Ishikawa (cell line): ENCODE measurements at regions not wholly inside any gene's neighbourhood (a gene's known extent, or its start where the extent isn't known, plus 50 kb on each side); places are given as distances from the start of the nearest gene placed in this dataset.

ENCODE experiments used
- CEBPB ChIP-seq: IDR thresholded peaks from 2 replicates; pipeline ENCODE4 v1.6.1; 2012
- CREB1 ChIP-seq: IDR thresholded peaks from 2 replicates; pipeline ENCODE4 v1.6.1; 2012; ENCODE audit warnings: low read depth
- EGR1 ChIP-seq: IDR thresholded peaks from 2 replicates; pipeline ENCODE4 v1.6.1; 2012
- EP300 ChIP-seq: IDR thresholded peaks from 2 replicates; pipeline ENCODE4 v1.6.1; 2012; ENCODE audit warnings: borderline replicate concordance
- FOXM1 ChIP-seq: IDR thresholded peaks from 2 replicates; pipeline ENCODE4 v1.6.1; 2012; ENCODE audit warnings: low read depth, borderline replicate concordance
- NFIC ChIP-seq: IDR thresholded peaks from 2 replicates; pipeline ENCODE4 v1.6.1; 2012
- RAD21 ChIP-seq: IDR thresholded peaks from 2 replicates; pipeline ENCODE4 v1.6.1; 2012; ENCODE audit warnings: low read depth
- TAF1 ChIP-seq: IDR thresholded peaks from 2 replicates; pipeline ENCODE4 v1.6.1; 2012; ENCODE audit warnings: low read depth, mild to moderate bottlenecking
- TCF12 ChIP-seq: IDR thresholded peaks from 2 replicates; pipeline ENCODE4 v1.6.1; 2012; ENCODE audit warnings: low read depth
- TEAD4 ChIP-seq: IDR thresholded peaks from 2 replicates; pipeline ENCODE4 v1.6.1; 2012
- USF1 ChIP-seq: IDR thresholded peaks from 2 replicates; pipeline ENCODE4 v1.6.1; 2012
- YY1 ChIP-seq: IDR thresholded peaks from 2 replicates; pipeline ENCODE4 v1.6.1; 2012; ENCODE audit warnings: low read depth
- ZBTB7A ChIP-seq: IDR thresholded peaks from 2 replicates; pipeline ENCODE4 v1.6.1; 2012; ENCODE audit warnings: low read depth
- TF ChIP-seq, protein P1 (sequence below): IDR thresholded peaks from 2 replicates; pipeline ENCODE4 v1.6.1; 2012; ENCODE audit warnings: low read depth, mild to moderate bottlenecking
- TF ChIP-seq, protein P2 (sequence below): IDR thresholded peaks from 2 replicates; pipeline ENCODE4 v1.6.1; 2012

DNA sequence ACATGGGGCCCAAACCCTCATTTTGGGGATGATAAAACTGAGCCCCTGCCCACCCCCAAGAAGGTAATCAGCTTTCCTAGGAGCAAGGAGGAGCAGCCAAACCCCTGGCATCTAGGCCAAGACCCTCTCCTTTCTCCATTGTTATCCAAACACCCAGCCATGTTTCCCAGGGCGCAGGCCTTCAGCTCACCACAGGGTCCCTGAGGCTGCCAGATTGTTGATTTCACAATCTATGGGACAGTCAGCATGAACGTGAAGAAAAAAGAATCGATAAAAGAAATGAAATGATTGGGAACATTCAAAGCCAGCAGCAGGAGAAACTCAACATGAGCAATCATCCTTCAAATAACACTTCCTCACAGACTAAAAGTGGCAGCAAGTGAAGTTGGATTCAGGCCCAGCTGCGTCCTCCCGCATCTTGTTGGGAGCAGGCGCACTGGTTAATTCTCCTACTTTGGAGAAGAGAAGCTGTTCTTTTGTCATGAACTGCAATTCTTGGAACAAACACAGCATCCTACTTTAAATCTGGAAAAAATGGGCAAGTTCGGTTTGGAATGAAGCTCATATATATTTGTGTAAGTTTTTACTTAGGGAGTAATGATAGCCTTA, 241.8 kb upstream of the PRDM1 start:
- TF ChIP-seq CREB1 = no peak
- TF ChIP-seq USF1 = no peak
- TF ChIP-seq TCF12 = no peak
- TF ChIP-seq EGR1 = no peak
- no peak for TF ChIP-seq FOXM1
- TF ChIP-seq, protein P1, sequence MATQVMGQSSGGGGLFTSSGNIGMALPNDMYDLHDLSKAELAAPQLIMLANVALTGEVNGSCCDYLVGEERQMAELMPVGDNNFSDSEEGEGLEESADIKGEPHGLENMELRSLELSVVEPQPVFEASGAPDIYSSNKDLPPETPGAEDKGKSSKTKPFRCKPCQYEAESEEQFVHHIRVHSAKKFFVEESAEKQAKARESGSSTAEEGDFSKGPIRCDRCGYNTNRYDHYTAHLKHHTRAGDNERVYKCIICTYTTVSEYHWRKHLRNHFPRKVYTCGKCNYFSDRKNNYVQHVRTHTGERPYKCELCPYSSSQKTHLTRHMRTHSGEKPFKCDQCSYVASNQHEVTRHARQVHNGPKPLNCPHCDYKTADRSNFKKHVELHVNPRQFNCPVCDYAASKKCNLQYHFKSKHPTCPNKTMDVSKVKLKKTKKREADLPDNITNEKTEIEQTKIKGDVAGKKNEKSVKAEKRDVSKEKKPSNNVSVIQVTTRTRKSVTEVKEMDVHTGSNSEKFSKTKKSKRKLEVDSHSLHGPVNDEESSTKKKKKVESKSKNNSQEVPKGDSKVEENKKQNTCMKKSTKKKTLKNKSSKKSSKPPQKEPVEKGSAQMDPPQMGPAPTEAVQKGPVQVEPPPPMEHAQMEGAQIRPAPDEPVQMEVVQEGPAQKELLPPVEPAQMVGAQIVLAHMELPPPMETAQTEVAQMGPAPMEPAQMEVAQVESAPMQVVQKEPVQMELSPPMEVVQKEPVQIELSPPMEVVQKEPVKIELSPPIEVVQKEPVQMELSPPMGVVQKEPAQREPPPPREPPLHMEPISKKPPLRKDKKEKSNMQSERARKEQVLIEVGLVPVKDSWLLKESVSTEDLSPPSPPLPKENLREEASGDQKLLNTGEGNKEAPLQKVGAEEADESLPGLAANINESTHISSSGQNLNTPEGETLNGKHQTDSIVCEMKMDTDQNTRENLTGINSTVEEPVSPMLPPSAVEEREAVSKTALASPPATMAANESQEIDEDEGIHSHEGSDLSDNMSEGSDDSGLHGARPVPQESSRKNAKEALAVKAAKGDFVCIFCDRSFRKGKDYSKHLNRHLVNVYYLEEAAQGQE = no peak
- no peak for TF ChIP-seq YY1
- no peak for TF ChIP-seq TEAD4
- TF ChIP-seq, protein P2, sequence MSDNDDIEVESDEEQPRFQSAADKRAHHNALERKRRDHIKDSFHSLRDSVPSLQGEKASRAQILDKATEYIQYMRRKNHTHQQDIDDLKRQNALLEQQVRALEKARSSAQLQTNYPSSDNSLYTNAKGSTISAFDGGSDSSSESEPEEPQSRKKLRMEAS = no peak
- no peak for TF ChIP-seq RAD21
- TF ChIP-seq EP300 = no peak
- no peak for TF ChIP-seq TAF1
- no peak for TF ChIP-seq NFIC

DNA sequence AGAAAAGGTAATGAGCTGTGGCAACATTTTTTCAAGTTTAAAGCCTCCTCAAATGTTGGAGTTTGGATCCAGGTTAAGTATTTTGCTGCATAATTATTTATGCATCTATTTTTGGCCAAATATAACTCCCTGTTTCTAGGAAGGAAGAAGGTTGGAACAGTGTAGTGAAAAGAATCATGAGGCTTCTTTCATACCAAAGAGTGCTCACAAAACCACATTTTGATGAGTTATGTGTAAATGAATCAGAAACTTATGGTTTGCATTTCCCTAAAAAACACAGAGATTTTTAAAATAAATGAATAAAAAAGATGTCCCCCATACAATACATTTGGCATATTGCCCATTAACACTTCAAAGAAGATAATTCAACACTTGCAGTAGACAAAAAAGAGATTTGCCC, 246.9 kb upstream of the PRDM1 start:
- TF ChIP-seq CREB1 (no peak), FOXM1 (no peak), EP300 (no peak), USF1 (no peak), RAD21 (no peak)

GRCh38 chr6:105838171-105838570, 248.0 kb upstream of the PRDM1 start:
- TF ChIP-seq CEBPB (no peak), YY1 (no peak), ZBTB7A (no peak), EP300 (no peak)
- TF ChIP-seq, protein P2 = no peak

DNA sequence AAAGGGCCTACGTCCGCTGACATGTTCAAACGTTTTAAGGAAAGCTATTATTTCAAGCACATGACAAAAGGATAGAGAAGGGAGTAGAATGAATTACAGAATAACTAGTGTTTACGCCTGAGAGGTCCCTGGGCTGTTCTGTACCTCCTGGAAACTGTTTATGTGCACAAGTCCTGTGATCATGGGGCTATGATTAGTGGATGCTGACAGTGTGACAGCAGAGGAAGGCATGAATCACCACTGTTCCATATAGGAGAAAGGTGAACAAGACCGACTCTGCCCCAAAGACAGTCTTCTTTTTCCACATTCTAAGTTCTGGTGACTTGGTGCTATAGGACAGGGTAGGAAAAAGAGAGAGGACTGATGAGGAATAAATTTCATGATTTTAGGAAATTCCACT, 249.2 kb upstream of the PRDM1 start:
- no peak for TF ChIP-seq NFIC
- TF ChIP-seq, protein P1 = no peak
- no peak for TF ChIP-seq FOXM1
- TF ChIP-seq, protein P2 = no peak
- no peak for TF ChIP-seq TCF12

DNA sequence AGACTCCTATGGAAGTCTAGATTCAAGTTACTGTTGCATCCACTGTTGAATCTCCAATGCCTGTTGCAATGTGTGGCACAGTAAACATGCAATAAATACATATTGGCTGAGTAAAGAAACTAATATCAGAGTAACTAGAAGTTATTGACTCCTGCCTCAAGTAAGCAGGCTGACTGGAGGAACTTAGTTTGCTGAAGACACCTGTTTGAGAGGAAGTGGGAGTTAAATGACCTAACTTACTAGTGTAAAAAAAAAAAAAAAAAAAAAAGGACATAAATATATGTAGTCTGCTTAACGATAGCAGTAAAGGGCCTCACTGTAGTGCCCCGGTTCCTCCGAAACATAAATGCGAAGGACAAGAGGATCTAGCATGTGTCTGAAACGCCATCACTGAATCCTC, 249.8 kb upstream of the PRDM1 start:
- TF ChIP-seq TAF1 = no peak
- TF ChIP-seq FOXM1 = no peak
- no peak for TF ChIP-seq TEAD4
- TF ChIP-seq USF1 = no peak
- TF ChIP-seq YY1 = no peak
- TF ChIP-seq, protein P2 = no peak
- no peak for TF ChIP-seq EP300
- TF ChIP-seq NFIC = no peak

- TF ChIP-seq RAD21 (no peak), EP300 (no peak), NFIC (no peak), TCF12 (no peak)
- TF ChIP-seq, protein P1 = no peak
Measured at GRCh38 chr6:105835373-105835772, 250.8 kb upstream of the PRDM1 start.
